ENCODE measurements at regions not wholly inside any gene's neighbourhood (a gene's known extent, or its start where the extent isn't known, plus 50 kb on each side); places are given as distances from the start of the nearest gene placed in this dataset.

DNA sequence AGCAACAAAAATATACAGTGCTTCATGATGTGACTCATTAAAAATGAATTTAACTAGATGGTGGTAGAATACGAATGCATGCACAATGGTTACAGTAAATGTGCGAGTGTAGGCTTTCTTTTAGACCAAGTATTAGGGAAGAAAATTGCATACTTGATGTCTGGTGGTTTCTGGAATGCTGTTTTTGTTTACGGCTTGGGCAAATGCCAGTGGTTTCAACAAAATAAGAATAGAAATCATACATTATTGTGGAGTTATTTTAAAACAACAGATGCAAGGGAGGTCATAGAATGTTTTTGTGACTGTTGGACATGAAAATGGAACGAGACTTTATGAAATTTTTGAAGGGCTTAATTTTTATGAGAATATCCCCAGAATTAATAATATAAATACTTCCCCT lies 580.9 kb downstream of the PLCL1 start:
- DNase-seq, result no peak

GRCh38 chr2:198383392-198383791 lies 579.0 kb downstream of the PLCL1 start:
- no peak for DNase-seq

DNA sequence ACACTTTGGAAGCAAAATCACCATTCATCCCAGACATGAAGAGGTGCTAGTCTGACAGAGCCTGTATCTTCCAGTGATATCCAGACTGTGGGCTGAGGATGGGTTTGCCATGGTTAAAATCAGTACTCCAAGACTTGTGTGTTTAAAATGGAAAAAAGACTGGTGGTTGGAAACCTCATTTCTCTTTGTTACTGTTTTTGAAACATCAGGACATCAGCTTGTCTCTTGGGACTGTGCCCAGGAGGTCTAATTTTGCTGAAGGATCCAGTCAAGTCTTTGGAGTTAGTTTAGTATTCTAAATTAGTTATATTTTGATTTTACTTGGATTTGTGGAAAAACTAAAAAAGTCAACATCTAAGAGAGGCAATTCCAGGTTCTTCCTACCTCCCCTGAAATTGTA lies 578.4 kb downstream of the PLCL1 start:
- DNase-seq, result no peak

DNA sequence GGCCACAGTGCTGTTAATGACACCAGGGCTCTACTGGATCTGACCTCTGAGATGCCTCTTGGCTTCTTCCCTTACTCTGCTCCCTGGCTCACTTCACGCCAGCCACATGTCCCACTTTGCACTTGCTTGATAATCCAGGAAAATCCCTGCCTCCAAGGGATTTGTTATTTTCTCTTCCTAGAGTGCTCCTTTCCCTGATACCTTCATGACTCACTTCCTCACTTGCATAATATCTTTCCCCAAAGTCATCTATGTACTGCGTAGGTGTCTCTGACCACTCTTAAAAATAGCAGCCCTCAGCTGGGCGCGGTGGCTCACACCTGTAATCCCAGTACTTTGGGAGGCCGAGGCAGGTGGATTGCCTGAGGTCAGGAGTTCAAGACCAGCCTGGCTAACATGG lies 572.3 kb downstream of the PLCL1 start:
- DNase-seq, result no peak

DNA sequence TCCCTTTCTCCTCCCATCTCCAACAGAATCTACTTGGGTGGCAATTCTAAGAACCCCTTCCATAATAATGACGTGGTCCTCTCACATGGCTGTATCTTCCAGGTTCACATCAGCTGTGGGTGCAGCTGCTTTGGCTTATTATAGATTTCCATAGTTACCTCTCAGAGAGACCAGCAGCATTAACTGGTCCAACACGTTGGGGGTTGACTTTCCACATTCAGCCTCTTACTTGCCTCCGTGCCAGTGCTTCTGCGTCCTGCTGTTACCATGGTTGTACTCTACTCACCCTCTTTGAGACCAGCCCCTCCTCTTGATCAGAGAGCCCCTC lies 570.7 kb downstream of the PLCL1 start:
- DNase-seq, result no peak

DNA sequence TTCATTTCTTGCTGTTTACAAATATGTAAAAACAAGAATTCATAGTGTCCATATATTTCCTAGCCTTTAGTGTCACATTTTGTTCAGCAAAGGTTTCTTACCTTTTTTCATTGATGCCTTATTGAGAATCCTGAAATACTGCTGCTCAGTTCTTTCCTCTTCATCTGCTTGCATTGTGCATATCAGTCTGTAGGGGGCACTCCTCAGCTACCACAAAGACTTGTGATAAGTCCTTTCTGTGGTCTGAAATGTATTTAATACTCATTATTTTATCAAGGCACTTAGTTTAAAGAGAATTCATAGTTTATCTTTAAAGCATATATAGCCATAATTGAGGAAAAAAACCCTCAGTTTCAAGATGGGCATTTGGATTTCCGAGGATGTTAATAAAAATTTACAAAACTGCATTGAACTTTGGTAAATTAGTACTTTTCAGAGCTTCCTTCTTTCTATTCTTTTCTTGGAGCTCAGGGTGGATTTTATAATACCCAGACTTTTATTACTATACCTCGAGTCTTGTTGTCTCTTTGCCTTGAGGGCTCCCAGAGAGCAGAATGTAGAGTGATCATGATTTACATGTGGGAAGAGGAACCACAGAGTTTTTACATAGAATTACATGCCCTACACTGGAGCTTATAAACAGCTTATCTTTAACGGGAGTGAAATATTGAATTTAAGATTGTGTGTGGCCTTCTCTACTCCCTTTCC lies 570.1 kb downstream of the PLCL1 start:
- peak; percentile 44 for DNase-seq

DNA sequence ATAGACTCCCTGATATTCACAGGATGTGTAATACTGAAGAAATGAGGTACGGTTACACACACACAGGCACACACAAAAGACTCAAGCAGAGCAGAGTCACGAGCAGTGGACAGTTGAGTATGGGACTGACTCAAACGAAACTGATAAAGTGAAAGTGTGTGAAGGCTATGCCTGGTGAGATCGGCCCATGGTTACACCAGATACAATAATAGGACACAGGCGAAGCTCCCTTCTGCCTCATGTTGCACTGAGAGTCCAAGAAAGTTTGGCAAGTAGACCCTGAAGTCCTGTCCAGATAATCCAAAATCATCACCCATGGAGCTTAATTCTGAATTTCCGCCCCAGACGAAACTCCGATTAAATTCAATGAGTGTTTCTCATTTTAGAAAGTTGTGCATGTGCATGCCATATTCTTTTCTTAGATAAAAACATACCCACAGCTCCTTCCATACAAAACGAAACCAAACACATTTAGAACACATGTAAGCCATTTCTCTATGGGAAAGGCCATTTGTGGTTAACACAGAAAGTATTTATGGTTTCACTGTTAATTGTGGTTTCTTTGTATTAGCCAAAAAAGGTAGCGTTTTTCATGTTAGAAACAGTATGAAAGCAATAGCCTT lies 567.6 kb downstream of the PLCL1 start:
- DNase-seq, result no peak

DNA sequence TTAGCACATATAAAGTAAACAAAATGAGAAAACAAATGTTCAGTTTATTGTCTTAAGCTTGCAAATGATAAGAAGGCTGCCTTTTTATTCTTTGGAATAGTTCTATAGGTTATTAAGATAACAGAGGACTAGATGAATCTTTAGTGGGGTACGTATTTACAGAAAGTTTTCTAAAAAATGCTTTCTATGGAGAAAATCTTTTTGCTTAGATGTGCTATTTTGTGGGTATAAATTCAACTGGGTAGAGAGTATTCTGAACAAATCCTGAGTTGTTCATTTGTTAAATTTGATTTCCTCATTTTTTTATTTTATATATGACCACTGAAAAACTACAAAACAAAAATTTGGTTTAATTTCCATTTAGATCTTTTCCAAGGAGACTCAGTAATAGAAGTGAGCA lies 566.9 kb downstream of the PLCL1 start:
- no peak for DNase-seq

DNA sequence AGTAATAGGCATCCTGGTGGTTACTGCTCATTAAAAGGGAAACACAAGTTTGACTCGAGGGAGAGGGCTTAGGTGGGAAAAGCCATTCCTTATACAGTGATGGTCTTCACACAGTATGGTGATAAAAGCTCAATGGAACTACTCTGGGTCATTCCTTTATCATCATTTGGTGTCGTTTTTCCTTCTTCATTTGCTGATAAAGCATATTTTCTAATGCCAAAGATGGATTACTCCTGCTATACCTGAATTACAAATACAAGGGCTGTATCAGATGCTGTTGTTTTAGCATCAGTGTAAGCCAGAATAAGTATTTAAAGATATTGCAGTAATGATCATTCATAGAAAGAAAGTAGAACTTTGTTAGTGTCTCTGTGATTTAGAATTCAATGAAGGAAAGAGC lies 563.7 kb downstream of the PLCL1 start:
- no peak for DNase-seq

- no peak for DNase-seq
Observed at GRCh38 chr2:198362740-198363139, 558.3 kb downstream of the PLCL1 start.

DNA sequence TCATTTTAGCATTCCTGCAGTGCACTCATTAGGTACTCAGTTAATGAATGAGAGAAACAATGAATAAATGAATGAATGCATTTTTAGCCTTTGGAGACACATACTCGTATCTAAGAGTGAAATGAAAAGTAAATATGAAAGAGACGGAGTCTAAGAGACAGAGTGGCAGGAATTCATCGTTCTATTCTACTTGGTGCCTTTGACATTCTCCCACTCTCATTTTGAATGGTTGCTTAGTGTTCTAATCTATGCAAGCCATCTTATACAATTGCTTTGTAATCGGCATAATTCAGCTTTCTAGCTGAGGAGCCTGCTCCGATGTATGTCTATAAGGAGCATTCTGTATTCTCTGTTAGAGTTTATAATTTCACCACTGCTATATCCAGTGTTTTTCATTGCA lies 554.9 kb downstream of the PLCL1 start:
- no peak for DNase-seq

- no peak for DNase-seq
Observed at GRCh38 chr2:198356157-198356556, 551.8 kb downstream of the PLCL1 start.

- DNase-seq, result no peak
Observed at GRCh38 chr2:198351647-198352046, 547.3 kb downstream of the PLCL1 start.

- DNase-seq, result no peak
Observed at GRCh38 chr2:198347946-198348345, 543.6 kb downstream of the PLCL1 start.

DNA sequence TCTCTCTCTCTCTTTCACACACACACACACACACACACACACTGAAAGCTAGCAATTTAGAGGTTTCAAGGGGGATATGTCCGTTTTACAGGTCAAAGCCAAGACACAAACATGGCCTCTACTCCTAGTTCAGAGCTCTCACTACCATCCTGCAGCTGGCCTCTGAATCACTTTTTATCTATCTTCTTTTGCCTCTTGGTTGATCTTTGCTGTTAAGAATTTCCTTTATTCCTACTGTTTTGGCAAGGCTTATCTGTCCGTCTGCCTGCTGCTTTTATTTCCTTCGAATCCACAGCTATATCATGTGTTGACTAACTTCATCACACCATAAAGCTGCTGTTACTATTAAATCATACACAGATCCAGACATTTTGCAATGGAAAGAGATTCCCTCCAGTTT lies 543.0 kb downstream of the PLCL1 start:
- DNase-seq, result no peak

DNA sequence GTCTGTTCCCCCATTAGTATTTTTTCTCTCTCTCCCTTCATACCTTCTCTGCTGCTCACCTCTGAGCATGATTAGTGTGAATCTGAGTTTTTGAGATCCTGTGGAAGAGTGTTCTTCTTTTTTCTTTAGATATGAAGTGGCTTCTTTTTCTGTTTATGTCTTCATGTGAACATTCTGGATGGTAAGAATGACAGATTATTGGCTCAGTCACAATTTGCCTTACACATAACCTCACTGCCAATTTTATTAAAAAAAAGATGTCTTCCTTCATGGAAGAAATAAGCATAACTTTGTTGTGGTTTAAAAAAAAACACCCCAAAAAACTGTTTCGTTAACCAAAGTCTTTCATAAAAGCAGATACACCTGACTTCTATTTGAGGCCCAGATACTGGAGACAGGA lies 539.1 kb downstream of the PLCL1 start:
- DNase-seq, result no peak

GRCh38 chr2:198340846-198341245 lies 536.5 kb downstream of the PLCL1 start:
- no peak for DNase-seq

DNA sequence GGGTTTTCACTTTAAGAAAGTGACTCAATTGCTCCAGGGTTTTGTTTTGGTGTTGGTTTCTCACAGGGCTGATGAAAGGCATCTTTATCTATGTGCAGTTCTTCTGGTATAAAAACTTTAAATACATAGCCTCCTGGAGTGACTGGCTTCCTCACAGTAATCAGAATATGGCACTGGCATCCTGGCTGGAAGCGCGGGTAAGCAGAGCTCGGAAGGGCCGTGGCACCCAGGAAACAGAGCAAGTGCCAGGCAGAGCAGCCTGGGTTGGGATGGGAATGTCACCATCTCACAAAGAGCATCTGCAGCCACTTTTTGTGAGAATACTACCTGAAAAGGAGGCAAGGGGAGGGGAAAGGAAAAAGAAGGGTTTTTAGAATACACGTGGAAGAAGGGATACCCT lies 534.7 kb downstream of the PLCL1 start:
- DNase-seq, result no peak

DNA sequence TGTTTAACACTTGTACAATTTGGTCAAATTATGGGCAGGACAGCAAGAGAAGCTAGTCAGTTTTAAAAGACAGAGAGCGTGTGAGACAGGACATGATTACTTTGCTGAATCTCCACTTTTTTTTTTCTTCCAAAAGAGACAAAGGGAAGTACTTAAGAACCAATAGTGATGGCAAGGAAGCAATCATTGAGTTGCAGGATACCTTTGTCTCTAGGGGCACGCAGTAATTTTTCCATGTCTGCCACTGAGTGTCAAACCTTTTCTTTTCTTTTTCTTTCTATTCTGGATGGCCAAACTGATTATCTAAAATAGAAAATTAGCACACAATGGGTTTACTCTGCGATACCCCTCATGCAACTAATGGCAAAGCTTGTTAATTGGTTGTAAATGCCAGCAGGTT lies 533.0 kb downstream of the PLCL1 start:
- DNase-seq, result no peak

- no peak for DNase-seq
Observed at GRCh38 chr2:198328454-198328853, 524.1 kb downstream of the PLCL1 start.

GRCh38 chr2:198327526-198327925 lies 523.1 kb downstream of the PLCL1 start:
- no peak for DNase-seq

DNA sequence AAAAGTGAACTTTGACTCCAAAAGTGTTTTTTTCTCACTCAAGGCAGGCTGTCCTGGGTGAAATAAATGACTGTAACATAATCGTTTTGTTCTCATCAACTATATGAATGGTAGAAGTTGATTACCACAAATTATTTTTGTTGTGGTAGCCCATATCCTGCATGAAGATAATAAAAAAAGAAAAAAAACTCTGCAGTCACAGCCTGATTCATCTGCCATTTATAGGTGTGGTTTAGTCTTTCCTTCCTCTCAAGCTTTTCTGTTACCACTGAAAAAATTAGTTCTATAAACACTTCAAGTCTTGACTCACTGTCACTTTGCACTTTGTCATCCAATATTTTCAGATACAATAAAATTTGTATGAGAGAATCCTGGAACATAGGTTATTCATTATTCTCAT lies 522.0 kb downstream of the PLCL1 start:
- no peak for DNase-seq

GRCh38 chr2:198325359-198325758 lies 521.0 kb downstream of the PLCL1 start:
- no peak for DNase-seq

DNA sequence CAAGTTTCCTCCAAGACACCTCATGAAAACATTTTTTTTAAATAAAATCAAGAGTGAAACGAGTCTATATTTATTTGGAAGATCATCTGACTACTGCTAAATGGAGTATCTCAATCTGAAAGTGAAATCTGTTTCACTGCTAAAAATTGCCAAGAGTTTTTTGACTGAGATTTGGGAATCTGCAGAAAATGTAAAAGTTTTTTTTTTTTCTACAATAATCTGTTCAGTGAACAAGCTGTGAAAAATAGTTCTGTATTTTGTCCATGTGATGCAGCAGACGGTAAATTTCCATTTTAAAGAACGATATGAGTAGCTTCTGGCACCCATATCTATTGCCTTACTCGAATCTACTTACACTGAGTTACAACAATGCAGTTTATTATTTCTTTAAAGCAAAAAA lies 519.7 kb downstream of the PLCL1 start:
- DNase-seq, result no peak

- DNase-seq, result no peak
Observed at GRCh38 chr2:198322275-198322674, 517.9 kb downstream of the PLCL1 start.
